WTC11 (cell line): ENCODE measurements at regions not wholly inside any gene's neighbourhood (a gene's known extent, or its start where the extent isn't known, plus 50 kb on each side); places are given as distances from the start of the nearest gene placed in this dataset.

Experiments
- ATAC-seq: fragments of 200-7000 bp; cut with Tn5 transposase; 2 replicates; pipeline ENCODE4 v1.10.0; 2021; ENCODE audit warnings: mild to moderate bottlenecking, moderate library complexity
- CTCF ChIA-PET: fragments of 300-600 bp; sonication (Branson Sonifier 250); formaldehyde crosslinking; loops from one replicate; lab custom pipeline; 2021; ENCODE audit warnings: antibody characterized with exemption; lab: Charles Lee
- POLR2A ChIA-PET: fragments of 350-600 bp; sonication (Branson Sonifier 250); formaldehyde crosslinking; loops from one replicate; lab custom pipeline; 2021; ENCODE audit warnings: antibody characterized with exemption; lab: Charles Lee
- DNase-seq: peaks from one replicate; pipeline ENCODE4 v3.0.0; 2021; ENCODE audit warnings: low spot score
- H3K27ac Mint-ChIP-seq: 2 replicates; pipeline ENCODE4 v1.8.0; 2021; ENCODE audit warnings: mixed read lengths
- H3K27me3 Mint-ChIP-seq: 2 replicates; pipeline ENCODE4 v1.8.0; 2021; ENCODE audit warnings: low read depth, mild to moderate bottlenecking, moderate library complexity, mixed read lengths
- H3K36me3 Mint-ChIP-seq: 2 replicates; pipeline ENCODE4 v1.8.0; 2021; ENCODE audit warnings: mixed read lengths
- H3K4me1 Mint-ChIP-seq: 2 replicates; pipeline ENCODE4 v1.8.0; 2022; ENCODE audit warnings: mixed read lengths
- H3K4me3 Mint-ChIP-seq: 2 replicates; pipeline ENCODE4 v1.8.0; 2021; ENCODE audit warnings: mild to moderate bottlenecking, moderate library complexity, mixed read lengths
- H3K9me3 Mint-ChIP-seq: 2 replicates; pipeline ENCODE4 v1.8.0; 2021; ENCODE audit warnings: mixed read lengths
- EMX1 ChIP-seq: fragments of 250-450 bp; sonication (Bioruptor Pico); IDR thresholded peaks from 2 replicates; pipeline ENCODE4 v1.8.0; 2021; ENCODE audit warnings: mild to moderate bottlenecking
- ETV6 ChIP-seq: sonication (generic); formaldehyde crosslinking; IDR thresholded peaks from 2 replicates; pipeline ENCODE4 v1.8.1; 2022; ENCODE audit warnings: mild to moderate bottlenecking, missing genetic modification reagents
- FOXP1 ChIP-seq: sonication (generic); formaldehyde crosslinking; IDR thresholded peaks from 2 replicates; pipeline ENCODE4 v1.8.0; 2022; ENCODE audit warnings: missing genetic modification reagents, mild to moderate bottlenecking, moderate library complexity, borderline replicate concordance
- HMGA2 ChIP-seq: fragments of 250-450 bp; sonication (Bioruptor Pico); IDR thresholded peaks from 2 replicates; pipeline ENCODE4 v1.4.0; 2021; ENCODE audit warnings: mild to moderate bottlenecking, moderate library complexity
- RELA ChIP-seq: sonication (generic); formaldehyde crosslinking; IDR thresholded peaks from 2 replicates; pipeline ENCODE4 v1.8.1; 2022; ENCODE audit warnings: missing genetic modification reagents, mild to moderate bottlenecking, borderline replicate concordance
- SOX15 ChIP-seq: fragments of 250-450 bp; sonication (Bioruptor Pico); IDR thresholded peaks from 2 replicates; pipeline ENCODE4 v1.9.0; 2021; ENCODE audit warnings: mild to moderate bottlenecking
- ZBTB21 ChIP-seq: sonication (generic); formaldehyde crosslinking; IDR thresholded peaks from 2 replicates; pipeline ENCODE4 v1.8.1; 2023; ENCODE audit warnings: mild to moderate bottlenecking, missing genetic modification reagents, borderline replicate concordance
- ZNF121 ChIP-seq: sonication (generic); formaldehyde crosslinking; IDR thresholded peaks from 2 replicates; pipeline ENCODE4 v1.8.0; 2023; ENCODE audit warnings: missing genetic modification reagents
- TF ChIP-seq, protein P1 (sequence below): fragments of 250-450 bp; sonication (Bioruptor Pico); IDR thresholded peaks from 2 replicates; pipeline ENCODE4 v1.9.0; 2021; ENCODE audit warnings: mild to moderate bottlenecking
- TF ChIP-seq, protein P2 (sequence below): sonication (generic); formaldehyde crosslinking; IDR thresholded peaks from 2 replicates; pipeline ENCODE4 v1.8.0; 2023; ENCODE audit warnings: missing genetic modification reagents, mild to moderate bottlenecking, borderline replicate concordance
- TF ChIP-seq, protein P3 (sequence below): sonication (generic); formaldehyde crosslinking; conservative IDR thresholded peaks from 2 replicates; pipeline ENCODE4 v1.8.1; 2023; ENCODE audit warnings: mild to moderate bottlenecking, low read depth, missing genetic modification reagents, moderate library complexity
- TF ChIP-seq, protein P4 (sequence below): fragments of 250-450 bp; sonication (Bioruptor Pico); IDR thresholded peaks from 2 replicates; pipeline ENCODE4 v1.9.0; 2021; ENCODE audit warnings: moderate library complexity, mild to moderate bottlenecking, inconsistent platforms, borderline replicate concordance
- TF ChIP-seq, protein P5 (sequence below): fragments of 250-450 bp; sonication (Bioruptor Pico); IDR thresholded peaks from 2 replicates; pipeline ENCODE4 v1.9.0; 2021; ENCODE audit warnings: mild to moderate bottlenecking
- TF ChIP-seq, protein P6 (sequence below): sonication (generic); formaldehyde crosslinking; IDR thresholded peaks from 2 replicates; pipeline ENCODE4 v1.8.0; 2022; ENCODE audit warnings: missing genetic modification reagents

DNA sequence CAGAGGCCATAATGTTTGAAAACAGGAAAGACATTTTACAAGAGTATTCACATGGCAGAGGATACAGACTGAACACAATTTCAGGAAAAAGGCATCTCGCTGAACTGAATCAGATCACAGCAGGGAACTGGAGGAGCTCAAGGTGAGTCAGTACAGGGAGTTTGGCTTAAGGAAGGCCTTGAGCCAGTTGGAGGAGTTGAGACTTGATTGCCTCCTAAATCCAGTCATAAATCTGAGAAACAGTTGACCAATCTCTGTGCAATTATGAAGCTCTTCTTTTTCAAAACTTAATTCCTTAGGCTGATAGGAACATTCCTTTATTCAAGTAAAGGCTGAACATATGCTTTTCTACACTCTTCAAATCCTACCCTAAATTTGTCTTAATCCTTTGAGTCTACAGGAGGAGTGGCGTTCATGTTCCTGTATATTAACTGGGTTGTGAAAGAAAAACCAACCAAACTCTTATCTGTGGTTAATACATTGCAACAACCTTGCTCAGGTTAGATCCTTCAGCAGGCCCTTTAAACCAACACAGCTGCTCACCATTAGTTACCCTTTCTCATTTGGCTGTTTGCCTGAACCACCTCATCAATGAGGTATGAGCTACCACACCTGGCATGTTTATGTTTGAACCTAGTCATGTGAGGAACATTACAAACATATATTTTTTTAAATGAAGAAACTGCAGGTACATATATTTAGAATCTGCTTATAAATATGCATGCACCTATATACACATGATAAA lies 404.1 kb upstream of the ATP11B start:
- Mint-ChIP-seq H3K9me3 (peaks cover 10% of the 10 kb centered on the region), H3K36me3 (0 out of 2 replicates have a peak, but pooled peaks cover 8% of the 10 kb centered on the region), H3K27ac (no peak overlapping the region), H3K27me3 (peaks cover 21% of the 10 kb centered on the region)
- POLR2A ChIA-PET: no interaction called here
- CTCF ChIA-PET: interaction anchor here (1.2 to 1.5 kb wide), 2 partner anchors 8 to 232 kb away, joined by 3 to 7 read pairs; no protein-coding TSS in a partner anchor
- TF ChIP-seq, protein P1, sequence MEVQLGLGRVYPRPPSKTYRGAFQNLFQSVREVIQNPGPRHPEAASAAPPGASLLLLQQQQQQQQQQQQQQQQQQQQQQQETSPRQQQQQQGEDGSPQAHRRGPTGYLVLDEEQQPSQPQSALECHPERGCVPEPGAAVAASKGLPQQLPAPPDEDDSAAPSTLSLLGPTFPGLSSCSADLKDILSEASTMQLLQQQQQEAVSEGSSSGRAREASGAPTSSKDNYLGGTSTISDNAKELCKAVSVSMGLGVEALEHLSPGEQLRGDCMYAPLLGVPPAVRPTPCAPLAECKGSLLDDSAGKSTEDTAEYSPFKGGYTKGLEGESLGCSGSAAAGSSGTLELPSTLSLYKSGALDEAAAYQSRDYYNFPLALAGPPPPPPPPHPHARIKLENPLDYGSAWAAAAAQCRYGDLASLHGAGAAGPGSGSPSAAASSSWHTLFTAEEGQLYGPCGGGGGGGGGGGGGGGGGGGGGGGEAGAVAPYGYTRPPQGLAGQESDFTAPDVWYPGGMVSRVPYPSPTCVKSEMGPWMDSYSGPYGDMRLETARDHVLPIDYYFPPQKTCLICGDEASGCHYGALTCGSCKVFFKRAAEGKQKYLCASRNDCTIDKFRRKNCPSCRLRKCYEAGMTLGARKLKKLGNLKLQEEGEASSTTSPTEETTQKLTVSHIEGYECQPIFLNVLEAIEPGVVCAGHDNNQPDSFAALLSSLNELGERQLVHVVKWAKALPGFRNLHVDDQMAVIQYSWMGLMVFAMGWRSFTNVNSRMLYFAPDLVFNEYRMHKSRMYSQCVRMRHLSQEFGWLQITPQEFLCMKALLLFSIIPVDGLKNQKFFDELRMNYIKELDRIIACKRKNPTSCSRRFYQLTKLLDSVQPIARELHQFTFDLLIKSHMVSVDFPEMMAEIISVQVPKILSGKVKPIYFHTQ (CRISPR knock-in tag): no peak
- TF ChIP-seq ETV6 (CRISPR knock-in tag): no peak
- TF ChIP-seq, protein P2, sequence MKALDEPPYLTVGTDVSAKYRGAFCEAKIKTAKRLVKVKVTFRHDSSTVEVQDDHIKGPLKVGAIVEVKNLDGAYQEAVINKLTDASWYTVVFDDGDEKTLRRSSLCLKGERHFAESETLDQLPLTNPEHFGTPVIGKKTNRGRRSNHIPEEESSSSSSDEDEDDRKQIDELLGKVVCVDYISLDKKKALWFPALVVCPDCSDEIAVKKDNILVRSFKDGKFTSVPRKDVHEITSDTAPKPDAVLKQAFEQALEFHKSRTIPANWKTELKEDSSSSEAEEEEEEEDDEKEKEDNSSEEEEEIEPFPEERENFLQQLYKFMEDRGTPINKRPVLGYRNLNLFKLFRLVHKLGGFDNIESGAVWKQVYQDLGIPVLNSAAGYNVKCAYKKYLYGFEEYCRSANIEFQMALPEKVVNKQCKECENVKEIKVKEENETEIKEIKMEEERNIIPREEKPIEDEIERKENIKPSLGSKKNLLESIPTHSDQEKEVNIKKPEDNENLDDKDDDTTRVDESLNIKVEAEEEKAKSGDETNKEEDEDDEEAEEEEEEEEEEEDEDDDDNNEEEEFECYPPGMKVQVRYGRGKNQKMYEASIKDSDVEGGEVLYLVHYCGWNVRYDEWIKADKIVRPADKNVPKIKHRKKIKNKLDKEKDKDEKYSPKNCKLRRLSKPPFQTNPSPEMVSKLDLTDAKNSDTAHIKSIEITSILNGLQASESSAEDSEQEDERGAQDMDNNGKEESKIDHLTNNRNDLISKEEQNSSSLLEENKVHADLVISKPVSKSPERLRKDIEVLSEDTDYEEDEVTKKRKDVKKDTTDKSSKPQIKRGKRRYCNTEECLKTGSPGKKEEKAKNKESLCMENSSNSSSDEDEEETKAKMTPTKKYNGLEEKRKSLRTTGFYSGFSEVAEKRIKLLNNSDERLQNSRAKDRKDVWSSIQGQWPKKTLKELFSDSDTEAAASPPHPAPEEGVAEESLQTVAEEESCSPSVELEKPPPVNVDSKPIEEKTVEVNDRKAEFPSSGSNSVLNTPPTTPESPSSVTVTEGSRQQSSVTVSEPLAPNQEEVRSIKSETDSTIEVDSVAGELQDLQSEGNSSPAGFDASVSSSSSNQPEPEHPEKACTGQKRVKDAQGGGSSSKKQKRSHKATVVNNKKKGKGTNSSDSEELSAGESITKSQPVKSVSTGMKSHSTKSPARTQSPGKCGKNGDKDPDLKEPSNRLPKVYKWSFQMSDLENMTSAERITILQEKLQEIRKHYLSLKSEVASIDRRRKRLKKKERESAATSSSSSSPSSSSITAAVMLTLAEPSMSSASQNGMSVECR (CRISPR knock-in tag): no peak
- TF ChIP-seq, all 79 proteins: peak for 0
- peaks cover 35% of the 10 kb centered on the region for H3K4me1 Mint-ChIP-seq
- H3K4me3 Mint-ChIP-seq: no peak overlapping the region
- ATAC-seq: no peak
- no peak for DNase-seq

DNA sequence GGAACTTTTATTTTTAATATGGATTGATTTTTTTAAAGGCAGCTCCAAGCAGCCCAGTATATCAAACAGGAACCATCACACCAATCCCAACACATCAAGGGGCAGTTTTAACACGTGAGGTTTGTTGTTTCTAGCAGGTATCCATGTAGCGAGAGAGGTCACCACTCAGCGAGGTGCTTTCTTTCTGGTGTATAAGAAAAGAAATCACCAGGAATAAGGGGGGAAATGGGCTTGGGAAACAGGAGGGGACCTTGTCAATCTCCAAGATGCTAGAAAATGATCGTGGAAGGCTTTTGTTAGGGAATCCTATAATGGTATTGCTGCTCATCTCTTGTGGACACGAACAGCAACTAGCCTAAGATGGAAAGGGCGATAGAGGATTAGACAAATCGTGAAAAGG lies 402.9 kb upstream of the ATP11B start:
- no peak overlapping the region for H3K4me3 Mint-ChIP-seq
- DNase-seq (no peak), ATAC-seq (no peak)
- CTCF ChIA-PET: no interaction called here
- H3K4me1 Mint-ChIP-seq: peaks cover 30% of the 10 kb centered on the region
- H3K9me3 Mint-ChIP-seq: peaks cover 10% of the 10 kb centered on the region
- POLR2A ChIA-PET: no interaction called here
- no peak overlapping the region for H3K27ac Mint-ChIP-seq
- 0 out of 2 replicates have a peak, but pooled peaks cover 8% of the 10 kb centered on the region for H3K36me3 Mint-ChIP-seq
- H3K27me3 Mint-ChIP-seq: peaks cover 15% of the 10 kb centered on the region
- TF ChIP-seq SOX15 (CRISPR knock-in tag) (no peak), EMX1 (CRISPR knock-in tag) (no peak), HMGA2 (no peak), RELA (CRISPR knock-in tag) (no peak), ZNF121 (CRISPR knock-in tag) (no peak), ZBTB21 (no peak), FOXP1 (CRISPR knock-in tag) (no peak)
- TF ChIP-seq, protein P3, sequence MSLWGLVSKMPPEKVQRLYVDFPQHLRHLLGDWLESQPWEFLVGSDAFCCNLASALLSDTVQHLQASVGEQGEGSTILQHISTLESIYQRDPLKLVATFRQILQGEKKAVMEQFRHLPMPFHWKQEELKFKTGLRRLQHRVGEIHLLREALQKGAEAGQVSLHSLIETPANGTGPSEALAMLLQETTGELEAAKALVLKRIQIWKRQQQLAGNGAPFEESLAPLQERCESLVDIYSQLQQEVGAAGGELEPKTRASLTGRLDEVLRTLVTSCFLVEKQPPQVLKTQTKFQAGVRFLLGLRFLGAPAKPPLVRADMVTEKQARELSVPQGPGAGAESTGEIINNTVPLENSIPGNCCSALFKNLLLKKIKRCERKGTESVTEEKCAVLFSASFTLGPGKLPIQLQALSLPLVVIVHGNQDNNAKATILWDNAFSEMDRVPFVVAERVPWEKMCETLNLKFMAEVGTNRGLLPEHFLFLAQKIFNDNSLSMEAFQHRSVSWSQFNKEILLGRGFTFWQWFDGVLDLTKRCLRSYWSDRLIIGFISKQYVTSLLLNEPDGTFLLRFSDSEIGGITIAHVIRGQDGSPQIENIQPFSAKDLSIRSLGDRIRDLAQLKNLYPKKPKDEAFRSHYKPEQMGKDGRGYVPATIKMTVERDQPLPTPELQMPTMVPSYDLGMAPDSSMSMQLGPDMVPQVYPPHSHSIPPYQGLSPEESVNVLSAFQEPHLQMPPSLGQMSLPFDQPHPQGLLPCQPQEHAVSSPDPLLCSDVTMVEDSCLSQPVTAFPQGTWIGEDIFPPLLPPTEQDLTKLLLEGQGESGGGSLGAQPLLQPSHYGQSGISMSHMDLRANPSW (CRISPR knock-in tag): no peak
- TF ChIP-seq, protein P4, sequence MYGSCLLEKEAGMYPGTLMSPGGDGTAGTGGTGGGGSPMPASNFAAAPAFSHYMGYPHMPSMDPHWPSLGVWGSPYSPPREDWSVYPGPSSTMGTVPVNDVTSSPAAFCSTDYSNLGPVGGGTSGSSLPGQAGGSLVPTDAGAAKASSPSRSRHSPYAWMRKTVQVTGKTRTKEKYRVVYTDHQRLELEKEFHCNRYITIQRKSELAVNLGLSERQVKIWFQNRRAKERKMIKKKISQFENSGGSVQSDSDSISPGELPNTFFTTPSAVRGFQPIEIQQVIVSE: no peak
- TF ChIP-seq, protein P5, sequence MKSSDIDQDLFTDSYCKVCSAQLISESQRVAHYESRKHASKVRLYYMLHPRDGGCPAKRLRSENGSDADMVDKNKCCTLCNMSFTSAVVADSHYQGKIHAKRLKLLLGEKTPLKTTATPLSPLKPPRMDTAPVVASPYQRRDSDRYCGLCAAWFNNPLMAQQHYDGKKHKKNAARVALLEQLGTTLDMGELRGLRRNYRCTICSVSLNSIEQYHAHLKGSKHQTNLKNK: no peak
- TF ChIP-seq, protein P6, sequence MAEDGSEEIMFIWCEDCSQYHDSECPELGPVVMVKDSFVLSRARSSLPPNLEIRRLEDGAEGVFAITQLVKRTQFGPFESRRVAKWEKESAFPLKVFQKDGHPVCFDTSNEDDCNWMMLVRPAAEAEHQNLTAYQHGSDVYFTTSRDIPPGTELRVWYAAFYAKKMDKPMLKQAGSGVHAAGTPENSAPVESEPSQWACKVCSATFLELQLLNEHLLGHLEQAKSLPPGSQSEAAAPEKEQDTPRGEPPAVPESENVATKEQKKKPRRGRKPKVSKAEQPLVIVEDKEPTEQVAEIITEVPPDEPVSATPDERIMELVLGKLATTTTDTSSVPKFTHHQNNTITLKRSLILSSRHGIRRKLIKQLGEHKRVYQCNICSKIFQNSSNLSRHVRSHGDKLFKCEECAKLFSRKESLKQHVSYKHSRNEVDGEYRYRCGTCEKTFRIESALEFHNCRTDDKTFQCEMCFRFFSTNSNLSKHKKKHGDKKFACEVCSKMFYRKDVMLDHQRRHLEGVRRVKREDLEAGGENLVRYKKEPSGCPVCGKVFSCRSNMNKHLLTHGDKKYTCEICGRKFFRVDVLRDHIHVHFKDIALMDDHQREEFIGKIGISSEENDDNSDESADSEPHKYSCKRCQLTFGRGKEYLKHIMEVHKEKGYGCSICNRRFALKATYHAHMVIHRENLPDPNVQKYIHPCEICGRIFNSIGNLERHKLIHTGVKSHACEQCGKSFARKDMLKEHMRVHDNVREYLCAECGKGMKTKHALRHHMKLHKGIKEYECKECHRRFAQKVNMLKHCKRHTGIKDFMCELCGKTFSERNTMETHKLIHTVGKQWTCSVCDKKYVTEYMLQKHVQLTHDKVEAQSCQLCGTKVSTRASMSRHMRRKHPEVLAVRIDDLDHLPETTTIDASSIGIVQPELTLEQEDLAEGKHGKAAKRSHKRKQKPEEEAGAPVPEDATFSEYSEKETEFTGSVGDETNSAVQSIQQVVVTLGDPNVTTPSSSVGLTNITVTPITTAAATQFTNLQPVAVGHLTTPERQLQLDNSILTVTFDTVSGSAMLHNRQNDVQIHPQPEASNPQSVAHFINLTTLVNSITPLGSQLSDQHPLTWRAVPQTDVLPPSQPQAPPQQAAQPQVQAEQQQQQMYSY (CRISPR knock-in tag): no peak
